ENCODE measurements at regions not wholly inside any gene's neighbourhood (a gene's known extent, or its start where the extent isn't known, plus 50 kb on each side); places are given as distances from the start of the nearest gene placed in this dataset.

DNA sequence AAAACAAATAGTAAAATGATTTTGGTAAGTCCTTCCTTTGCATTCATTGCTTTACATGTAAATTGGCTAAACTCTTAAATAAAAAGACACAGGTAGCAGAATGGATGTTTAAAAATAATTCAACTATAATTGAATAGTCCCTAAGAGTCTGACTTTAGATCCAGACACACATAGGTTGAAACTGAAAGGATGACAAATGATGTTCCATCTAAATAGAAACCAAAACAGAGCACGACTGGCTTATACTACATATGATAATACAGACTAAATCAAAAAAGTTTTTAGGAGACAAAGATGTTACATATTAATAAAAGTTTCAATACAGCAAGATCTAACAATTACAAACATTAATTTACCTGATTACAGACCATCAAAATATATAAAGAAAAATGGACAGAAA is 2055.1 kb upstream of the WWC1 start:
- TF ChIP-seq, protein P1, sequence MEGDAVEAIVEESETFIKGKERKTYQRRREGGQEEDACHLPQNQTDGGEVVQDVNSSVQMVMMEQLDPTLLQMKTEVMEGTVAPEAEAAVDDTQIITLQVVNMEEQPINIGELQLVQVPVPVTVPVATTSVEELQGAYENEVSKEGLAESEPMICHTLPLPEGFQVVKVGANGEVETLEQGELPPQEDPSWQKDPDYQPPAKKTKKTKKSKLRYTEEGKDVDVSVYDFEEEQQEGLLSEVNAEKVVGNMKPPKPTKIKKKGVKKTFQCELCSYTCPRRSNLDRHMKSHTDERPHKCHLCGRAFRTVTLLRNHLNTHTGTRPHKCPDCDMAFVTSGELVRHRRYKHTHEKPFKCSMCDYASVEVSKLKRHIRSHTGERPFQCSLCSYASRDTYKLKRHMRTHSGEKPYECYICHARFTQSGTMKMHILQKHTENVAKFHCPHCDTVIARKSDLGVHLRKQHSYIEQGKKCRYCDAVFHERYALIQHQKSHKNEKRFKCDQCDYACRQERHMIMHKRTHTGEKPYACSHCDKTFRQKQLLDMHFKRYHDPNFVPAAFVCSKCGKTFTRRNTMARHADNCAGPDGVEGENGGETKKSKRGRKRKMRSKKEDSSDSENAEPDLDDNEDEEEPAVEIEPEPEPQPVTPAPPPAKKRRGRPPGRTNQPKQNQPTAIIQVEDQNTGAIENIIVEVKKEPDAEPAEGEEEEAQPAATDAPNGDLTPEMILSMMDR (conservative IDR thresholded peaks at IDR 0.05; ENCODE audit: low read length) = no peak
- TF ChIP-seq EZH2phosphoT487 (IDR thresholded peaks at IDR 0.05; ENCODE audit: borderline replicate concordance, low read depth, low read length) = no peak
